Choroid plexus epithelial cell (primary cell): ENCODE measurements at regions not wholly inside any gene's neighbourhood (a gene's known extent, or its start where the extent isn't known, plus 50 kb on each side); places are given as distances from the start of the nearest gene placed in this dataset.
A peak's percentile ranks its signal among the peaks of the same experiment; 100 is the strongest.

ENCODE experiments used
- DNase-seq: peaks from one replicate; pipeline ENCODE4 v3.0.0-alpha.2; 2010; ENCODE audit warnings: low read depth
- H3K4me3 ChIP-seq: 2 replicates; pipeline ENCODE4 v1.5.1; 2011; ENCODE audit warnings: low read depth, mild to moderate bottlenecking, control low read depth, low read length, moderate library complexity
- TF ChIP-seq, protein P1 (sequence below): conservative IDR thresholded peaks from 2 replicates; pipeline ENCODE4 v1.5.1; 2011; ENCODE audit warnings: low read depth, mild to moderate bottlenecking, control low read depth, inconsistent platforms, low read length, moderate library complexity

GRCh38 chr3:159216311-159216710 lies 414.5 kb downstream of the MFSD1 start:
- TF ChIP-seq, protein P1, sequence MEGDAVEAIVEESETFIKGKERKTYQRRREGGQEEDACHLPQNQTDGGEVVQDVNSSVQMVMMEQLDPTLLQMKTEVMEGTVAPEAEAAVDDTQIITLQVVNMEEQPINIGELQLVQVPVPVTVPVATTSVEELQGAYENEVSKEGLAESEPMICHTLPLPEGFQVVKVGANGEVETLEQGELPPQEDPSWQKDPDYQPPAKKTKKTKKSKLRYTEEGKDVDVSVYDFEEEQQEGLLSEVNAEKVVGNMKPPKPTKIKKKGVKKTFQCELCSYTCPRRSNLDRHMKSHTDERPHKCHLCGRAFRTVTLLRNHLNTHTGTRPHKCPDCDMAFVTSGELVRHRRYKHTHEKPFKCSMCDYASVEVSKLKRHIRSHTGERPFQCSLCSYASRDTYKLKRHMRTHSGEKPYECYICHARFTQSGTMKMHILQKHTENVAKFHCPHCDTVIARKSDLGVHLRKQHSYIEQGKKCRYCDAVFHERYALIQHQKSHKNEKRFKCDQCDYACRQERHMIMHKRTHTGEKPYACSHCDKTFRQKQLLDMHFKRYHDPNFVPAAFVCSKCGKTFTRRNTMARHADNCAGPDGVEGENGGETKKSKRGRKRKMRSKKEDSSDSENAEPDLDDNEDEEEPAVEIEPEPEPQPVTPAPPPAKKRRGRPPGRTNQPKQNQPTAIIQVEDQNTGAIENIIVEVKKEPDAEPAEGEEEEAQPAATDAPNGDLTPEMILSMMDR = no peak
- no peak overlapping the region for H3K4me3 ChIP-seq
- no peak for DNase-seq

DNA sequence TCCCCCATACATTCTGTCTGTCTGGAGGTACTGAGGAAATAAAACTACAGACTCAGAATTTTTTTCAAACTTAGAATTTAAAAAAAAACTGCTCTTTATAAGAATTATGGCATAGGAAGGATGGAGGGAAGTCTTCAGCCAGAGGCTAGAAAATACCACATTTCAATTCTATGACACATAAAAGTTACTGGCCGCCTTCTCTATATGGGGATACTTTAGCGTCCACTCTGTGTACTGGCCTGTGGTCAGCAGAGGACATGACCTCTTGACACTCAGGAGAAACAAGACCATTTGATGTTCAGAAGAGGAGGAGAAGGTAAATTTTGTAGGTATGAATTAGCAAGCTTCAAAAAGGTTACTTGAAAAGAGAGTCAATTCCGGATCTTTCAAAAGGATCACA lies 417.4 kb downstream of the MFSD1 start:
- TF ChIP-seq, protein P1 = no peak
- no peak for DNase-seq
- no peak overlapping the region for H3K4me3 ChIP-seq

- TF ChIP-seq, protein P1 = no peak
- H3K4me3 ChIP-seq = no peak overlapping the region
- no peak for DNase-seq
Measured at GRCh38 chr3:159221335-159221734, 419.5 kb downstream of the MFSD1 start.

GRCh38 chr3:159229116-159229680 lies 427.3 kb downstream of the MFSD1 start:
- TF ChIP-seq, protein P1 = no peak
- no peak overlapping the region for H3K4me3 ChIP-seq
- DNase-seq = no peak

- TF ChIP-seq, protein P1 = no peak
- no peak for DNase-seq
- no peak overlapping the region for H3K4me3 ChIP-seq
Measured at GRCh38 chr3:159232966-159233365, 431.1 kb downstream of the MFSD1 start.

- TF ChIP-seq, protein P1 = no peak
- H3K4me3 ChIP-seq = no peak overlapping the region
Measured at GRCh38 chr3:159233734-159234133, 431.9 kb downstream of the MFSD1 start.

GRCh38 chr3:159234306-159234705 lies 432.5 kb downstream of the MFSD1 start:
- DNase-seq = peak; percentile 55
- TF ChIP-seq, protein P1 = no peak

More at GRCh38 chr3:159233734-159234133, 431.9 kb downstream of the MFSD1 start:
- no peak for DNase-seq

More at GRCh38 chr3:159234306-159234705, 432.5 kb downstream of the MFSD1 start:
- H3K4me3 ChIP-seq = no peak overlapping the region
